K562 (cell line): ENCODE measurements at regions not wholly inside any gene's neighbourhood (a gene's known extent, or its start where the extent isn't known, plus 50 kb on each side); places are given as distances from the start of the nearest gene placed in this dataset.

Experiments used
- ATAC-seq: fragments of 200-7000 bp; cut with Tn5 transposase; 3 replicates; pipeline ENCODE4 v1.9.1; 2020; ENCODE audit warnings: moderate library complexity
- BruUV-seq: library from RNA; stranded (reverse); fragments of 400-500 nt; replicated peaks from 2 replicates; lab custom pipeline; 2021; lab: Mats Ljungman, UMichigan
- CTCF ChIA-PET: fragments of 300-600 bp; formaldehyde crosslinking; extraction: SDS; loops from one replicate; lab custom pipeline; 2021; ENCODE audit warnings: low intra/inter-chr PET ratio; lab: Yijun Ruan, JAX
- POLR2A ChIA-PET: fragments of 300-600, 350-650 bp; sonication (Branson Sonifier 250); formaldehyde crosslinking; extraction: SDS; loops from one replicate; lab custom pipeline; 2021; ENCODE audit warnings: antibody characterized with exemption, inconsistent platforms; lab: Yijun Ruan, JAX
- DNase-seq, 4 experiments: peaks; one replicate each; pipeline versions ENCODE4 v3.0.0 to v3.0.0-alpha.2; 2011 to 2018; ENCODE audit warnings: low spot score in 3 of 4, mixed read lengths in 3 of 4; ENCODE audit errors: extremely low read depth in 1 of 4
- FAIRE-seq: peaks from 2 replicates; lab custom pipeline; 2011; peaks lifted over from hg19 to GRCh38; lab: Jason Lieb, UNC
- H2AFZ ChIP-seq: 2 replicates; pipeline ENCODE4 v1.6.0; 2011; ENCODE audit warnings: low read depth, low read length, control low read depth, inconsistent platforms
- H3K27ac ChIP-seq: fragments of 200-600 bp; 3 replicates; pipeline ENCODE4 v1.8.0; 2011; ENCODE audit warnings: low read depth, mild to moderate bottlenecking, control low read depth, inconsistent platforms, low read length, moderate library complexity, mixed read lengths; ENCODE audit errors: extremely low read depth
- H3K27me3 ChIP-seq, 2 experiments: fragments of 300-600 bp in 1 of 2; 2 replicates in 1 of 2; 3 replicates in 1 of 2; pipeline versions ENCODE4 v1.6.0 to v1.8.0; 2011; ENCODE audit warnings: inconsistent platforms in 2 of 2, low read length in 2 of 2, mild to moderate bottlenecking in 1 of 2, mixed read lengths in 1 of 2, moderate library complexity in 1 of 2; ENCODE audit not compliant: control insufficient read depth in 2 of 2, insufficient read depth in 2 of 2
- H3K36me3 ChIP-seq: fragments of 300-600 bp; 3 replicates; pipeline ENCODE4 v1.8.0; 2011; ENCODE audit warnings: mild to moderate bottlenecking, low read length, inconsistent platforms; ENCODE audit not compliant: control insufficient read depth, insufficient read depth
- H3K4me1 ChIP-seq, 2 experiments: fragments of 200-600 bp in 1 of 2; replicated peaks in 1 of 2; 2 replicates in 1 of 2; 3 replicates in 1 of 2; pipeline versions ENCODE4 v1.5.1 to v1.8.0; 2011; ENCODE audit warnings: inconsistent platforms in 2 of 2, low read length in 2 of 2, mild to moderate bottlenecking in 1 of 2, mixed read lengths in 1 of 2, moderate library complexity in 1 of 2; ENCODE audit not compliant: control insufficient read depth in 2 of 2, insufficient read depth in 2 of 2
- H3K4me2 ChIP-seq: 2 replicates; pipeline ENCODE4 v1.6.1; 2011; ENCODE audit warnings: low read length, control low read depth, inconsistent platforms, mixed read lengths; ENCODE audit not compliant: insufficient read depth
- H3K4me3 ChIP-seq: fragments of 200-600 bp; sonication (generic), shearing (Covaris generic); 2 replicates; pipeline ENCODE4 v1.5.1; 2016; ENCODE audit warnings: control low read depth, inconsistent platforms
- H3K79me2 ChIP-seq: fragments of 200-600 bp; 3 replicates; pipeline ENCODE4 v1.8.0; 2011; ENCODE audit warnings: low read length, inconsistent platforms; ENCODE audit not compliant: control insufficient read depth, insufficient read depth
- H3K9ac ChIP-seq, 2 experiments: 2 replicates each; pipeline versions ENCODE4 v1.6.0 to v1.6.1; 2011; ENCODE audit warnings: low read depth in 2 of 2, low read length in 2 of 2, control low read depth in 1 of 2, inconsistent platforms in 1 of 2, mild to moderate bottlenecking in 1 of 2, mixed read lengths in 1 of 2; ENCODE audit not compliant: insufficient read depth in 1 of 2
- H3K9me1 ChIP-seq: one replicate; pipeline ENCODE4 v1.6.0; 2011; ENCODE audit warnings: inconsistent platforms, mild to moderate bottlenecking, low read length, moderate library complexity; ENCODE audit not compliant: control insufficient read depth, insufficient read depth
- H3K9me3 ChIP-seq: replicated peaks from 2 replicates; pipeline ENCODE4 v1.5.1; 2011; ENCODE audit warnings: low read depth, low read length, inconsistent platforms; ENCODE audit not compliant: control insufficient read depth, insufficient read depth
- H4K20me1 ChIP-seq: replicated peaks from 2 replicates; pipeline ENCODE4 v1.6.1; 2011; ENCODE audit warnings: low read length, inconsistent platforms, mixed read lengths; ENCODE audit not compliant: control insufficient read depth, insufficient read depth
- ARID2 ChIP-seq: fragments of 450-650 bp; IDR thresholded peaks from 2 replicates; pipeline ENCODE4 v1.6.1; 2017; ENCODE audit warnings: antibody characterized with exemption, mild to moderate bottlenecking
- BRD9 ChIP-seq: fragments of 450-650 bp; IDR thresholded peaks from 2 replicates; pipeline ENCODE4 v1.6.1; 2018; ENCODE audit warnings: low read depth; ENCODE audit not compliant: partially characterized antibody
- HNRNPL ChIP-seq: fragments of 200-400 bp; formaldehyde crosslinking; IDR thresholded peaks from 2 replicates; pipeline ENCODE4 v1.6.1; 2017; ENCODE audit warnings: low read depth, mild to moderate bottlenecking, low read length
- MTA3 ChIP-seq: fragments of 450-650 bp; formaldehyde crosslinking; IDR thresholded peaks from 2 replicates; pipeline ENCODE4 v1.6.1; 2017; ENCODE audit warnings: mild to moderate bottlenecking, borderline replicate concordance
- NCOR1 ChIP-seq: fragments of 450-650 bp; IDR thresholded peaks from 2 replicates; pipeline ENCODE4 v1.6.1; 2016; ENCODE audit warnings: mild to moderate bottlenecking, moderate library complexity
- POLR2AphosphoS5 ChIP-seq: IDR thresholded peaks from 2 replicates; pipeline ENCODE4 v1.6.1; 2011; ENCODE audit warnings: mild to moderate bottlenecking, low read depth, low read length, moderate library complexity; ENCODE audit not compliant: control insufficient read depth, insufficient read depth
- PURB ChIP-seq: sonication (generic); formaldehyde crosslinking; IDR thresholded peaks from 2 replicates; pipeline ENCODE4 v1.9.0; 2021; ENCODE audit warnings: low read depth, mild to moderate bottlenecking, missing genetic modification reagents
- RAD21 ChIP-seq, 2 experiments: fragments of 250-450 bp in 1 of 2; fragments of 450-650 bp in 1 of 2; sonication (Bioruptor Pico) in 1 of 2; formaldehyde crosslinking in 1 of 2; IDR thresholded peaks in 1 of 2; conservative IDR thresholded peaks in 1 of 2; 2 replicates each; pipeline versions ENCODE4 v1.4.0 to v1.8.0; 2020 to 2022; ENCODE audit warnings: mild to moderate bottlenecking in 2 of 2, moderate library complexity in 1 of 2
- STAG1 ChIP-seq: sonication (generic); formaldehyde crosslinking; IDR thresholded peaks from 2 replicates; pipeline ENCODE4 v1.5.0; 2020; ENCODE audit warnings: missing genetic modification reagents, borderline replicate concordance
- THRAP3 ChIP-seq: fragments of 450-650 bp; IDR thresholded peaks from 2 replicates; pipeline ENCODE4 v1.6.1; 2016; ENCODE audit warnings: mild to moderate bottlenecking, inconsistent platforms, borderline replicate concordance
- ZC3H11A ChIP-seq: IDR thresholded peaks from 2 replicates; pipeline ENCODE4 v1.6.1; 2012; ENCODE audit warnings: low read depth, low read length, improper control_type of control experiment
- ZNF696 ChIP-seq: fragments of 250-450 bp; sonication (Bioruptor Pico); conservative IDR thresholded peaks from 2 replicates; pipeline ENCODE4 v1.4.0; 2020; ENCODE audit warnings: mild to moderate bottlenecking, moderate library complexity
- WGBS: fragments of 100-300 bp; shearing (Covaris generic); methylation state at CpG from one replicate; pipeline ENCODE4 v1.1.6; 2016; ENCODE audit warnings: low coverage, mixed read lengths; ENCODE audit not compliant: insufficient coverage; ENCODE audit errors: missing lambda C conversion rate; 5-methylcytosine and 5-hydroxymethylcytosine counted together
- in situ Hi-C: fragments of 300-500 bp; cut with MboI; formaldehyde crosslinking; loops from 4 replicates; pipeline ENCODE4 v1.15.0; 2018; ENCODE audit warnings: inconsistent platforms, mixed read lengths
- intact Hi-C: fragments of 100-400 bp; cut with micrococcal nuclease; formaldehyde crosslinking; loops from 2 replicates; pipeline ENCODE4 v1.14.2; 2022
- TF ChIP-seq, protein P1 (sequence below), 2 experiments: fragments of 450-650 bp; IDR thresholded peaks; 2 replicates each; pipeline ENCODE4 v1.6.1; 2016
- TF ChIP-seq, protein P2 (sequence below): sonication (generic); formaldehyde crosslinking; IDR thresholded peaks from 2 replicates; pipeline ENCODE4 v1.8.0; 2022; ENCODE audit warnings: missing genetic modification reagents, mild to moderate bottlenecking, borderline replicate concordance

DNA sequence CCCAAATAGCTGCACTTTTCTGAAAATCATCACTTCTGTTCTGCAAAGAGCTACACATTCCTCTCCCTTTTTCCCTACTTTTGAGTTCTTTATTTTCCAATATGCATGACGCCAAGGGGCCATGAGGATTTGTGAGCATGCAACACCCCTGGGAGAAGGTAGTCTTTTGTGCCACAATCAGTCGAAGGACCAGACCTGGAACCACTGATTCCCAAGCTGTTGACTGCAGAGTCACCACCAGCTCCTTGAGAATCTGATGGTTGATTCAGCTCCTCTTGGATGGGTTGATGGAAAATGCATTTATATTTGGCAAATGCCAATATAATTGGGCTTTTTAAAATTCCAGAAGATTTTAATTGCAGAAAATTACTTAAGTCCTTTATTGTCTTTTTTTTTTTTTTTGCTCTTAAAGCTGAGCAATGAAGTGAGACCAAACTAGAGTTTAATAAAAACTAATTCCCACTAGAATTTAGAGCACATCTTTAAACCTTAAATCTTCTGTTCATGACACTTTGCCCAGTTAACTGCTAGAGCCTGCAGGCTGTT, 554.1 kb downstream of the TNS3 start:
- H4K20me1 ChIP-seq = no peaks in the 10 kb centered on the region
- H3K9me3 ChIP-seq = no peaks in the 10 kb centered on the region
- no peak overlapping the region for H3K27ac ChIP-seq
- TF ChIP-seq, protein P1, sequence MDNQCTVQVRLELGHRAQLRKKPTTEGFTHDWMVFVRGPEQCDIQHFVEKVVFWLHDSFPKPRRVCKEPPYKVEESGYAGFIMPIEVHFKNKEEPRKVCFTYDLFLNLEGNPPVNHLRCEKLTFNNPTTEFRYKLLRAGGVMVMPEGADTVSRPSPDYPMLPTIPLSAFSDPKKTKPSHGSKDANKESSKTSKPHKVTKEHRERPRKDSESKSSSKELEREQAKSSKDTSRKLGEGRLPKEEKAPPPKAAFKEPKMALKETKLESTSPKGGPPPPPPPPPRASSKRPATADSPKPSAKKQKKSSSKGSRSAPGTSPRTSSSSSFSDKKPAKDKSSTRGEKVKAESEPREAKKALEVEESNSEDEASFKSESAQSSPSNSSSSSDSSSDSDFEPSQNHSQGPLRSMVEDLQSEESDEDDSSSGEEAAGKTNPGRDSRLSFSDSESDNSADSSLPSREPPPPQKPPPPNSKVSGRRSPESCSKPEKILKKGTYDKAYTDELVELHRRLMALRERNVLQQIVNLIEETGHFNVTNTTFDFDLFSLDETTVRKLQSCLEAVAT (IDR thresholded peaks at IDR 0.05) = no peak
- TF ChIP-seq ZNF696 (CRISPR knock-in tag) (no peak), MTA3 (no peak), STAG1 (CRISPR knock-in tag) (no peak), ZC3H11A (no peak), RAD21 (CRISPR knock-in tag; conservative IDR thresholded peaks at IDR 0.05 in 1 of 2, IDR thresholded peaks at IDR 0.05 in 1 of 2) (no peak), NCOR1 (no peak), THRAP3 (no peak), PURB (CRISPR knock-in tag) (no peak), BRD9 (no peak), POLR2AphosphoS5 (no peak), HNRNPL (no peak), ARID2 (no peak)
- TF ChIP-seq, protein P2, sequence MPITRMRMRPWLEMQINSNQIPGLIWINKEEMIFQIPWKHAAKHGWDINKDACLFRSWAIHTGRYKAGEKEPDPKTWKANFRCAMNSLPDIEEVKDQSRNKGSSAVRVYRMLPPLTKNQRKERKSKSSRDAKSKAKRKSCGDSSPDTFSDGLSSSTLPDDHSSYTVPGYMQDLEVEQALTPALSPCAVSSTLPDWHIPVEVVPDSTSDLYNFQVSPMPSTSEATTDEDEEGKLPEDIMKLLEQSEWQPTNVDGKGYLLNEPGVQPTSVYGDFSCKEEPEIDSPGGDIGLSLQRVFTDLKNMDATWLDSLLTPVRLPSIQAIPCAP (CRISPR knock-in tag) = no peak
- 3% methylated on average over 2 of the region's 2 CpGs for WGBS
- in situ Hi-C loops (no loop called here), intact Hi-C loops (no loop called here)
- ATAC-seq (no peak), DNase-seq (no peak), FAIRE-seq (no peak)
- H3K9me1 ChIP-seq = no peaks in the 10 kb centered on the region
- H3K4me2 ChIP-seq = no peak overlapping the region
- POLR2A ChIA-PET = no interaction called here
- H3K36me3 ChIP-seq = no peaks in the 10 kb centered on the region
- no peak overlapping the region for H3K9ac ChIP-seq
- H2AFZ ChIP-seq = no peak overlapping the region
- H3K79me2 ChIP-seq = no peaks in the 10 kb centered on the region
- no peak overlapping the region for H3K4me3 ChIP-seq
- H3K27me3 ChIP-seq = no peaks in the 10 kb centered on the region
- H3K4me1 ChIP-seq = no peaks in the 10 kb centered on the region
- CTCF ChIA-PET = no interaction called here
- BruUV-seq = no TSS peak
